NCI-H226 (cell line): ENCODE measurements at regions not wholly inside any gene's neighbourhood (a gene's known extent, or its start where the extent isn't known, plus 50 kb on each side); places are given as distances from the start of the nearest gene placed in this dataset.
"Not testable (repeated sequence)": the region's sequence is repeated elsewhere in the genome, so short reads cannot be mapped to it uniquely, and the experiment has no call there.

Experiments
- DNase-seq: peaks from one replicate; pipeline ENCODE4 v3.0.0-alpha.2; 2015

DNA sequence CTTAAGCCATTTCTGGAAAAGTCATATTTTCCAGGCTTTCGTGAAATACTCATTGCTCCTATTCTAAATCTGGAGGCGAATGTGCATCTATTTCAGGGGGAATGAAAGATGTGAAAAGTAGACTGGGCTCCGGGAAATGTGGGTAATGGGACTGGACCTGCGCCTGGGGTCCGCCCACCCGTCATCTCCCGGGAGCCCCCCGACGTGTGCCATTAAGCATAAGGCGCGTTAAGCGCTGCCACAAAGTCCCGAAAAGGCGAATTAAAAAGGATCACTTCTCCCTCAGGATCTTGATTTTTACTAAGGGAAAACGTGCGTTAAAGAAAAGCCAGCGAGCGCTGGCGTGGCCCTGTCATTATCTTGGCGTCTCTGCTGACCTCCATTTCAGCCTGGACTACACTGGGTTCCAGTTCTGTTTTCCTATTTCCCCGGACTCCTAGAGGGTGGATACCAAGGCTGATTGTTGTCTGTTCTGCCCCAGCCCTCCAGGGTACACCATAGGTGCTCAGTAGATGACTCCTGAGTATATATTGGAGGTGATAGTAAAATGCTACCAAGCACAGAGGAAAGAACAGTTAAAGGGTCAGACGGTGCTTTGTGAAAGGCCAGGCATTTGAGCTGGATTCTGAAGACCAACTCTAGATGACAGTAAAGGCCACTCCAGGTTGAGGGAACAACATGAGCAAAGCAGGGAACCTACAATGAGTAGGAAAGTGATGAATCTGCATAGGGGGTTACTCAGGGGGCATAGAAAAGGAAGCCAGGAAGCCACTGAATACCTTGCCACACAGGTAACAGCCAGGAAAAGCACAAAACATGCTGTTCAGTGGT, 89.2 kb upstream of the ARID1B start:
- no peak for DNase-seq

- DNase-seq, result peak; percentile 78
Observed at GRCh38 chr6:156686995-156687788, 90.0 kb upstream of the ARID1B start.

DNA sequence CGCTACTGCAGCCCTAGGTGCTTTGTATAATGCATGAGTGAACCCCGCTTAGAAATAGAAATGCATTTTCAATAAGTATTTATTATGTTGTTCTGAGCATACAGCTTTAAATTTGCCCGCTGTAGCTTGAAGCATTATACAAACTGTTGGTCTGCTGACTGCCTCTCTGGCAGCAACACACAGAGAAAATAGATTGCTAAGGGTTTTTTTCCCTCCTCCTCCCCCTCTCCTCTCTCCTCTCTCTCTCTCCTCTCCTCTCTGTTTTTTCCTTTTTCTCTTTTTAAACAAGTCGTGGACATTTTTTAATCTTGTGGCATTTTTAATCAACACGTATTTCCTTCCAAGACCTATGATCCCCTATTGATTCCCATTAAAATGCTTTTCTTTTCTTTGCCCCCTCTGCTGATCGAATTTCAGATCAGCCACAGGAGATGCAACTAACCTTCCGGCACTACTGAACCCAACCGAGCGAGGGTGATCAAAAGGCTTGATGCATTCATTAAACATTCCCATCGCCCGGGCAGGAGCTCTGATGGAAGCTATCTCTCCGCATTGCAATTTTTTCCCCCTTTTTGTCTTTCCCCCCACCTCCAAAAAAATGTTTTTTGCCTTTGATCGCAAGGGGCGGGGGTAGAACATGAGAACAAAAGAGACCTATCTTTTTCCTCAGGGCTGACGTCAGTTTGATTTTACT, 90.7 kb upstream of the ARID1B start:
- DNase-seq, result no peak

GRCh38 chr6:156685823-156686222, 91.4 kb upstream of the ARID1B start:
- DNase-seq, result no peak

- DNase-seq, result no peak
Observed at GRCh38 chr6:156683821-156684220, 93.4 kb upstream of the ARID1B start.

DNA sequence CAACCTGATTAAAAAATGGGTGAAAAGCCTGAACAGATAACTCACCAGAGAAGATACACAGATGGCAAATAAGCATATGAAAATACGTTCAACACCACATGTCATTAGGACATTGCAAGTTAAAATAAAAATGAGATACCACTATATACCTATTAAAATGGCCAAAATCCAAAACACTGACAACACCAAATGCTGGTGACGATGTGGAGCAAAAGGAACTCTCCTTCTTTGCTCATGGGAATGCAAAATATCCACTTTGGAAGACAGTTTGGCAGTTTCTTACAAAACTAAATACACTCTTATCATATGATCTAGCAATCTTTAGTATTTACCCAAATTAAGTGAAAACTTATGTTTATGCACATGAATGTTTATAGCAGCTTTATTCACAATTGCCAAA, 100.5 kb upstream of the ARID1B start:
- no peak for DNase-seq

- DNase-seq, result no peak
Observed at GRCh38 chr6:156674197-156674596, 103.0 kb upstream of the ARID1B start.

GRCh38 chr6:156670097-156670496, 107.1 kb upstream of the ARID1B start:
- DNase-seq, result not testable (repeated sequence)

- DNase-seq, result peak; percentile 75
Observed at GRCh38 chr6:156662025-156662445, 115.1 kb upstream of the ARID1B start.

- DNase-seq, result peak; percentile 27
Observed at GRCh38 chr6:156660389-156660788, 116.8 kb upstream of the ARID1B start.

- peak; percentile 10 for DNase-seq
Observed at GRCh38 chr6:156659822-156660198, 117.4 kb upstream of the ARID1B start.

DNA sequence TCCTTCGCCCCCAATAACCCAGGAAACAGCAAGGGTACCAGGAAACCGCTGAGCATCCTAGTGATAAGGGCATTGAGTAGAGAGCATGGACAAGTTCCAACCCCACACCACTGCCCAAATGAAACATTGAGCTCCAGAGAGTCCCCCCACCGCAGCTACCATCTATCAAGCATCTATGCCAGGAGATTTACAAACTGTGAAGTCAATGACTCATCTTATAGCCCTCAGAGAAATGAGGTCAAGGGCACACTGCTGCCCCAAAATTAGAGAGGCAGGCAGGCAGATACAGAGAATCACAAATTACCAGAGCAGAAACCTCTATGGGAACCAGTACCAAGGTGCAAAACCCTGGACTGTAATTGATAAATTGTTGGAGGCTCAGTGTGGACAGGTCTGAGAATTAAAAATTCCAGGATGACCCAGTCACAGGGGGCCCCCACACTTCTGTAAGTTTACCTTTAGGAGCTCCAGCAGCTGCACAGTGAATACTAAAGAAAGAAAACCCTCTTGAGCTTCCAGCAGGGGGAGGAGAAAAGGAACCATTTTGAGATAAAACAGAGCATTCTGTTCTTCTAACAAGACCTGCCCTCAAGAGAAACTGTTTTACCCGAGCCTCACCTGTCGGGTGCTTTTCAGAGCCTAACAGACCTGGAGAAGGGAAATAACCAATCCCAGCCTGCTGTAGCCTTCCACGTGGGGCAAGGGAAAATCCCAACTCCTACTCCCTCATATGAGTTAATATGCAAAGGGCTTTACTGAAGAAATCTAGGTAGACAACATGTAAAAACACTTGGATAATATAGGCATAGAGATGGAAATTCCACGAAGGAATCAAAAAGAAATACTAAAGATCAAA, 118.0 kb upstream of the ARID1B start:
- peak; percentile 64 for DNase-seq

- peak; percentile 86 for DNase-seq
Observed at GRCh38 chr6:156658186-156658965, 118.8 kb upstream of the ARID1B start.

GRCh38 chr6:156657296-156657695, 119.9 kb upstream of the ARID1B start:
- no peak for DNase-seq

GRCh38 chr6:156654919-156655918, 122.0 kb upstream of the ARID1B start:
- no peak for DNase-seq

DNA sequence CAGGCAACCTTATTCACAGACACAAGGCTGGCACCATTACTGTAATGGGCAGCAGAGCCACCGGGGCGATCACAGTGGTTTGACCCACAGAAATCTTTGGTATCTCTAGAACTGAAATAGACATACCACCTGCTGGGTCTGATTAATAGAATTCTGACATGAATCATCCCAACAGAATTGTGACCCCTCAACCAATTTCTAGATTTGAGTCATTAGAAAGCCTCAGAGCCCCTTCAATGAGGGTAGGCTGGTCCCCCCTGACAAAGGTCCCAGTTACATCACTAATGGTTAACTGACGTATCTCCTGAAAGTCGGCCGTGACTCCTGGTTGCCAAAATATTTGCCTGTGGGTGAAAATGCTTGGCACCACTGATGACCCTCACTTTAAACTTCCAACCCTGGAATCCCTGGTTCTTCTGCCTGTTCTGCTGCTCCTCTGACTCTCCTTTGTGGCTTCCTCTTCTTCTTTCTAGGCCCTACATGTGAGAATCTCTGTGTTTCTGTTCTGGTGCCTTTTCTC, 124.9 kb upstream of the ARID1B start:
- no peak for DNase-seq

DNA sequence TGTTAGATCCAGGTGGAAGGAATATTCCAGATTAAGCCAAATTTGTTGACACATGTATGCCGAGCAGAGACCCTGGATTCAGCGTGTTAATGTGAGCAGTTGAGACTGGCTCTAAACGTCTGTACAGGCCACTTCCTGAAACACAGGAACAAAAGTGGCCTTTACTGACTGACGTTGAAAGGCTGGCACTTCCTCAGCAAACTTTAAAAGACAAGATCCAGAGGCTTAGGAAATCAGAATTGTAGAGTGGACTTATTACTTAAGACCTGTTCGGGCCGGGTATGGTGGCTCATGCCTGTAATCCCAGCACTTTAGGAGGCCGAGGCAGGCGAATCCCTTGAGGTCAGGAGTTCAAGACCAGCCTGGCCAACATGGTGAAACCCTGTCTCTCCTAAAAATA, 125.7 kb upstream of the ARID1B start:
- DNase-seq, result no peak

DNA sequence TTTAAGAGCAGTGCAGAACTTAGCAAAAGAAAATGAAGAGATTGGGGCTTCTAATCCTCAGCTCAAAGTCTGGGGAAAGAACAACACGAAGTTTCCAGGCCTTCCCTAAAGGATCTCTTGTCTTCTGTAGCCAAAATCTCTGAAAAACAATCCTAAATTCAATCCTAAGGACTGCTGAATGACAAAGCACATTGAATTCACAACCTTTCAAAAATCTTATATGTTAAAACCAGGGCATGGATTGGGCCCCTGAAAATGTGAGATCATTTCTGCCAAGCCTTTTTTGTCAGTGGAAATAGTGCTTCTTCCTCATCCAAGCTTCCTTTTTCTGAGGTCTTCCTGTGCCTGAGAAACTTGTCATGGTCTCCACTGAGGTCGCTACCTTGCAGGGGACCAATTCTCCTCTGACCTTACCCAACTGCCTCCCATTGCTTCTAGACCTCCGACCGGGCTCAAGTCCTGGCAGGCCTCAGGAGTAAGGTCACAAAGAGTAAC, 126.2 kb upstream of the ARID1B start:
- DNase-seq, result no peak

DNA sequence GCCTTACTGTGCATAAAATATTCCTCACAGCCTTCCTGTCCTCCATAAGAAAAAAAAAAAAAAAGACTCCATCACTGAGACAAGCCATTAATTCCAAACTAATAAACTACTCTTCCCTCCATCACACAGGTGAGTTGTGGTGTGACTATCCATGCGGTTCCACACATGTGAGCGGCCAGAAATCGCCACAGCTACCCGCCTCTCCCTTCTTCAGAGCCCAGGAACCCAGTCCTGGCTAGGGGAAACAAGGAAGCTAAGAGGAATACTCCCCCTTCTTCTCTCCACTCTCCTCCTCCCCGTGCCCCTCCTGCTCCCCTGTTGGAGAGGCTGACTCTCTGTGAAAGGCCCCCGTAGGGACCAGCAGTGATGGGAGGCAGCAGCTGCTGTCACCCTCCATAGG, 128.6 kb upstream of the ARID1B start:
- no peak for DNase-seq

DNA sequence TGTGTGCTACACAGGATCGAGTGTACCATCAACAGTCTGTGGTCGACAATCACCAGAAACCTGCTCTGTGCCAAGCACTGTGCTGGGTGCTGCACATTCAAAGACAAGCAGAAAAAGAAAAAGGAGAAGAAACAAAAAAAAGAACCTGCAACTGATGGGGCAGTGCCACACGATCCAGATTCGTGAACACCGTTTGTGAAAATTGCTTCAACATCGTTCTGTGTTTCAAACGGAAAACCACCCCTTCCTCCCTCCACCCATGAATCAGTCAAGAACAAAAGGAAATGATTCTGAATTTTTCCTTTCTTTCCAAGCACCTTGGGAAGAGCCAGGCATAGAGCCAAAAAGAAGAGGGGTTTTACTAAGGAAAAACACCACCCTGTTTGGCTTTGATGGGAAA, 129.2 kb upstream of the ARID1B start:
- DNase-seq, result no peak
